ENCODE measurements at regions not wholly inside any gene's neighbourhood (a gene's known extent, or its start where the extent isn't known, plus 50 kb on each side); places are given as distances from the start of the nearest gene placed in this dataset.

- no peaks in the 10 kb centered on the region for H3K27me3 ChIP-seq (ENCODE audit: insufficient read depth, low read length)
- no peaks in the 10 kb centered on the region for H3K36me3 ChIP-seq (ENCODE audit: insufficient read depth, low read length)
- H3K4me1 ChIP-seq (ENCODE audit: insufficient read depth, low read length), result no peaks in the 10 kb centered on the region
- ChIA-PET POLR2A (ENCODE audit: partially characterized antibody) (no interaction called here), CTCF (ENCODE audit: partially characterized antibody) (no interaction called here)
- Mint-ChIP-seq H3K27ac (no peak overlapping the region), H3K9me3 (no peaks in the 10 kb centered on the region), H3K36me3 (peaks cover 0 to 11% of the 10 kb centered on the region in 2 donors), H3K4me1 (peaks cover 0 to 3% (median 0%) of the 10 kb centered on the region in 4 donors), H3K27me3 (no peaks in the 10 kb centered on the region), H3K4me3 (no peak overlapping the region)
- DNase-seq, result no peak
- intact Hi-C loops (cut with micrococcal nuclease), result no loop called here
- H3K4me3 ChIP-seq (ENCODE audit: low read length in 2 of 2), result no peak overlapping the region
- no peak overlapping the region for H3K27ac ChIP-seq (ENCODE audit: low read depth, low read length)
- H3K9me3 ChIP-seq (ENCODE audit: control insufficient read depth in 1 of 2, low read length in 2 of 2), result no peaks in the 10 kb centered on the region
Measured at GRCh38 chr4:123104310-123105025, 182.1 kb upstream of the NUDT6 start.

GRCh38 chr4:123105026-123105420, 182.6 kb upstream of the NUDT6 start:
- H3K27me3 ChIP-seq (ENCODE audit: insufficient read depth, low read length), result no peaks in the 10 kb centered on the region
- H3K4me1 ChIP-seq (ENCODE audit: insufficient read depth, low read length), result no peaks in the 10 kb centered on the region
- no peaks in the 10 kb centered on the region for H3K27me3 Mint-ChIP-seq
- H3K9me3 ChIP-seq (ENCODE audit: control insufficient read depth in 1 of 2, low read length in 2 of 2), result no peaks in the 10 kb centered on the region
- intact Hi-C loops (cut with micrococcal nuclease), result no loop called here
- H3K4me1 Mint-ChIP-seq, result peaks cover 0 to 3% (median 0%) of the 10 kb centered on the region in 4 donors
- DNase-seq, result no peak
- H3K4me3 Mint-ChIP-seq, result no peak overlapping the region
- CTCF ChIA-PET (ENCODE audit: partially characterized antibody), result no interaction called here
- no peak overlapping the region for H3K4me3 ChIP-seq (ENCODE audit: low read length in 2 of 2)
- H3K36me3 Mint-ChIP-seq, result peaks cover 0 to 11% of the 10 kb centered on the region in 2 donors
- POLR2A ChIA-PET (ENCODE audit: partially characterized antibody), result no interaction called here
- no peak overlapping the region for H3K27ac ChIP-seq (ENCODE audit: low read depth, low read length)
- H3K36me3 ChIP-seq (ENCODE audit: insufficient read depth, low read length), result no peaks in the 10 kb centered on the region
- no peaks in the 10 kb centered on the region for H3K9me3 Mint-ChIP-seq
- no peak overlapping the region for H3K27ac Mint-ChIP-seq

GRCh38 chr4:123106747-123107146, 184.3 kb upstream of the NUDT6 start:
- no peak overlapping the region for H3K4me3 Mint-ChIP-seq
- peak overlapping the region in 1 of 7 donors; percentile 14 for H3K27ac Mint-ChIP-seq
- no peak for DNase-seq
- H3K27me3 Mint-ChIP-seq, result no peaks in the 10 kb centered on the region
- ChIA-PET CTCF (ENCODE audit: partially characterized antibody) (no interaction called here), POLR2A (ENCODE audit: partially characterized antibody) (no interaction called here)
- intact Hi-C loops (cut with micrococcal nuclease), result no loop called here
- H3K4me1 Mint-ChIP-seq, result peaks cover 0 to 3% (median 0%) of the 10 kb centered on the region in 4 donors
- no peaks in the 10 kb centered on the region for H3K4me1 ChIP-seq (ENCODE audit: insufficient read depth, low read length)
- no peaks in the 10 kb centered on the region for H3K36me3 ChIP-seq (ENCODE audit: insufficient read depth, low read length)
- peaks cover 0 to 16% of the 10 kb centered on the region in 2 donors for H3K36me3 Mint-ChIP-seq
- H3K9me3 ChIP-seq (ENCODE audit: control insufficient read depth in 1 of 2, low read length in 2 of 2), result no peaks in the 10 kb centered on the region
- H3K27ac ChIP-seq (ENCODE audit: low read depth, low read length), result no peak overlapping the region
- H3K27me3 ChIP-seq (ENCODE audit: insufficient read depth, low read length), result no peaks in the 10 kb centered on the region
- no peaks in the 10 kb centered on the region for H3K9me3 Mint-ChIP-seq
- no peak overlapping the region for H3K4me3 ChIP-seq (ENCODE audit: low read length in 2 of 2)

DNA sequence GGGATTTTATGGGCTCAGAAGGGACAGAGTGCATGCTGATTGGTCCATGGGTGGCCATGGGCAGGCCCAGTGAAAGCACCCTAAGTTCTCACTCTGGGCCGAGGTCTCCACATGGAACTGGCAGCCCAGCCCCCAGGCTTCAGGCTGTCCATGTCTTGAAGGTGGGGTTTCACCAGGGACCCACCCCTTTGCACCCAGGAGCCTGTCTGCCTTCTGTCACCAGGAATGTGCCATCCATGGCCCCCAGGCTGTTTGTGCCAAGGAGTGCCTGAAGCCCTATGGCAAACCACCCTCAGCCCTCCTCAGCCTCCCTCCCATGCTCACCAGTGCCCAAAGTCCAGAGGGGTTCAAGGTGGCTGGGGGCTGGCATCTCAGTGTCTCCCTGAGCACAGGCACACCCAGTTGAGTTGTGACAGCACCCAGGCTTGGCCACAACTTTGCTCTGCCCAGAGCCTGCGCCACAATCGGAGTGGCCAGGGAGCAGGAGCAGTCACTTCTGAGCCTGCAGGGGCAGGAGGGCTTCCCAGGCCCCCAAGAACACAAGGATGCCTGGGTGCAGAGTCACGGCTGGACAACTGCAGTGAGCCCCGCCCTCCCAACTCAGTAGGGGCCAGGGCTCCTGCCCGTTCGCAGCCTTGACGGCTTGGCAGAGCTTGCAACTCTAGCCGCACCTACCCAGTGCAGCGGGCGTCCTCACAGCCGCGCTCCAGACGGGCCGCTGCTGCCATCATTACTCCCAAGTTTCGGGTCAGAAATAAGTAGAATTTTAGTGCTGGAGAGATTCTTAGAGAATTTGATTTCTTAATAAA, 185.3 kb upstream of the NUDT6 start:
- Histone ChIP-seq H3K27ac (ENCODE audit: low read depth, low read length) (no peak overlapping the region), H3K27me3 (ENCODE audit: insufficient read depth, low read length) (no peaks in the 10 kb centered on the region), H3K4me3 (ENCODE audit: low read length in 2 of 2) (no peak overlapping the region), H3K4me1 (ENCODE audit: insufficient read depth, low read length) (no peaks in the 10 kb centered on the region), H3K36me3 (ENCODE audit: insufficient read depth, low read length) (no peaks in the 10 kb centered on the region), H3K9me3 (ENCODE audit: control insufficient read depth in 1 of 2, low read length in 2 of 2) (no peaks in the 10 kb centered on the region)
- Mint-ChIP-seq H3K9me3 (no peaks in the 10 kb centered on the region), H3K36me3 (peaks cover 0 to 16% of the 10 kb centered on the region in 2 donors), H3K27me3 (no peaks in the 10 kb centered on the region), H3K4me1 (peaks cover 0 to 3% (median 0%) of the 10 kb centered on the region in 4 donors), H3K27ac (no peak overlapping the region), H3K4me3 (no peak overlapping the region)
- no peak for DNase-seq
- ChIA-PET POLR2A (ENCODE audit: partially characterized antibody) (no interaction called here), CTCF (ENCODE audit: partially characterized antibody) (no interaction called here)
- intact Hi-C loops (cut with micrococcal nuclease), result no loop called here

DNA sequence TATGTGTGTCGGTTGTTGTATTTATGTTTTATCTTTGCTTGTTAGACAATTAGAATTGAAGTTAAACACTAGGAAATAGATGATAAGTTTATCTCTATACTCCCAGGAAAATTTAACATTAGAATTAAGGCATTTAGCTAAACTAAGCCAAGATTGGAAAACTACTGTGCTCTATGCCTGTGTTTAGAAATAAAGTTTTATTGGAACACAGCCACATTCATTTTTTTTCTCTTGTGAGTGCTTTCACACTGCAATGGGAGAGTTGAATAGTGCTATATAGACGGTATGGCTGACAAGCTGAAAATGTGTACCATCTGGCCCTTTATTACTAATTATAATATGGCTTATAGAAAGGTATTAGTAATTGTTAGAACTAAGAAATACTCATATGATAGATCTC, 186.7 kb upstream of the NUDT6 start:
- no peak for DNase-seq
- Mint-ChIP-seq H3K36me3 (peaks cover 7 to 21% of the 10 kb centered on the region in 2 donors), H3K4me1 (peaks cover 0 to 3% (median 0%) of the 10 kb centered on the region in 4 donors), H3K27me3 (no peaks in the 10 kb centered on the region), H3K4me3 (no peak overlapping the region), H3K9me3 (peaks cover 0 to 4% (median 0%) of the 10 kb centered on the region in 8 donors), H3K27ac (no peak overlapping the region)
- H3K9me3 ChIP-seq (ENCODE audit: control insufficient read depth in 1 of 2, low read length in 2 of 2), result no peaks in the 10 kb centered on the region
- no peak overlapping the region for H3K4me3 ChIP-seq (ENCODE audit: low read length in 2 of 2)
- ChIA-PET CTCF (ENCODE audit: partially characterized antibody) (no interaction called here), POLR2A (ENCODE audit: partially characterized antibody) (no interaction called here)
- intact Hi-C loops (cut with micrococcal nuclease), result no loop called here
- H3K4me1 ChIP-seq (ENCODE audit: insufficient read depth, low read length), result no peaks in the 10 kb centered on the region
- no peak overlapping the region for H3K27ac ChIP-seq (ENCODE audit: low read depth, low read length)
- no peaks in the 10 kb centered on the region for H3K36me3 ChIP-seq (ENCODE audit: insufficient read depth, low read length)
- no peaks in the 10 kb centered on the region for H3K27me3 ChIP-seq (ENCODE audit: insufficient read depth, low read length)

DNA sequence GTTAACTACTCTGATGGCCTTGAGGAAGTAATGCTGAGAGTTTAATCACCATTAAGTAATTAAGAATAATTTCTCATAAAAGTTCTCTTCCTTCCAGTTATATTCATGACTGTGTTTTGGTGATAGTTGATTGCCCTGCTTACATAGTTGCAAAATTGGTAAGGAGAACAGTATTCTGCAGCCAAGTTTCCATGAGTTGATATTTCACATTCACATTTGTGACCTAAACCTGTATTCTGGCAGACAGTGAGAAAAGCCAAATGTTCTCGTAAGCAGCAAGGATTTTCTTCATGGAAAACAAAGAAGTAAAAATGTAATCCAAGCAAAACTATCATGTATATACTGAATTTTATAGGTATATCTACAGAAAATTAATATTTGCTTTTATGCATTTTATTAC, 187.8 kb upstream of the NUDT6 start:
- peaks cover 0 to 3% (median 0%) of the 10 kb centered on the region in 4 donors for H3K4me1 Mint-ChIP-seq
- Histone ChIP-seq H3K27me3 (ENCODE audit: insufficient read depth, low read length) (no peaks in the 10 kb centered on the region), H3K4me1 (ENCODE audit: insufficient read depth, low read length) (no peaks in the 10 kb centered on the region), H3K36me3 (ENCODE audit: insufficient read depth, low read length) (no peaks in the 10 kb centered on the region), H3K27ac (ENCODE audit: low read depth, low read length) (no peak overlapping the region), H3K4me3 (ENCODE audit: low read length in 2 of 2) (no peak overlapping the region), H3K9me3 (ENCODE audit: control insufficient read depth in 1 of 2, low read length in 2 of 2) (no peaks in the 10 kb centered on the region)
- H3K9me3 Mint-ChIP-seq, result peaks cover 0 to 4% (median 0%) of the 10 kb centered on the region in 8 donors
- peaks cover 7 to 21% of the 10 kb centered on the region in 2 donors for H3K36me3 Mint-ChIP-seq
- intact Hi-C loops (cut with micrococcal nuclease), result no loop called here
- H3K4me3 Mint-ChIP-seq, result no peak overlapping the region
- CTCF ChIA-PET (ENCODE audit: partially characterized antibody), result no interaction called here
- no peak for DNase-seq
- no peak overlapping the region for H3K27ac Mint-ChIP-seq
- POLR2A ChIA-PET (ENCODE audit: partially characterized antibody), result no interaction called here
- no peaks in the 10 kb centered on the region for H3K27me3 Mint-ChIP-seq

- ChIA-PET POLR2A (ENCODE audit: partially characterized antibody) (no interaction called here), CTCF (ENCODE audit: partially characterized antibody) (no interaction called here)
- no peak overlapping the region for H3K4me3 Mint-ChIP-seq
- H3K27ac ChIP-seq (ENCODE audit: low read depth, low read length), result no peak overlapping the region
- no peaks in the 10 kb centered on the region for H3K4me1 ChIP-seq (ENCODE audit: insufficient read depth, low read length)
- no peak overlapping the region for H3K4me3 ChIP-seq (ENCODE audit: low read length in 2 of 2)
- H3K36me3 ChIP-seq (ENCODE audit: insufficient read depth, low read length), result no peaks in the 10 kb centered on the region
- H3K4me1 Mint-ChIP-seq, result no peaks in the 10 kb centered on the region
- peaks cover 7 to 17% of the 10 kb centered on the region in 2 donors for H3K36me3 Mint-ChIP-seq
- H3K9me3 ChIP-seq (ENCODE audit: control insufficient read depth in 1 of 2, low read length in 2 of 2), result no peaks in the 10 kb centered on the region
- H3K27me3 ChIP-seq (ENCODE audit: insufficient read depth, low read length), result no peaks in the 10 kb centered on the region
- peaks cover 0 to 4% (median 0%) of the 10 kb centered on the region in 8 donors for H3K9me3 Mint-ChIP-seq
- DNase-seq, result no peak
- intact Hi-C loops (cut with micrococcal nuclease), result no loop called here
- H3K27ac Mint-ChIP-seq, result no peak overlapping the region
- no peaks in the 10 kb centered on the region for H3K27me3 Mint-ChIP-seq
Measured at GRCh38 chr4:123110685-123111084, 188.3 kb upstream of the NUDT6 start.

All from CD4-positive, alpha-beta memory T cell (primary cell).